ENCODE measurements at regions not wholly inside any gene's neighbourhood (a gene's known extent, or its start where the extent isn't known, plus 50 kb on each side); places are given as distances from the start of the nearest gene placed in this dataset.

DNA sequence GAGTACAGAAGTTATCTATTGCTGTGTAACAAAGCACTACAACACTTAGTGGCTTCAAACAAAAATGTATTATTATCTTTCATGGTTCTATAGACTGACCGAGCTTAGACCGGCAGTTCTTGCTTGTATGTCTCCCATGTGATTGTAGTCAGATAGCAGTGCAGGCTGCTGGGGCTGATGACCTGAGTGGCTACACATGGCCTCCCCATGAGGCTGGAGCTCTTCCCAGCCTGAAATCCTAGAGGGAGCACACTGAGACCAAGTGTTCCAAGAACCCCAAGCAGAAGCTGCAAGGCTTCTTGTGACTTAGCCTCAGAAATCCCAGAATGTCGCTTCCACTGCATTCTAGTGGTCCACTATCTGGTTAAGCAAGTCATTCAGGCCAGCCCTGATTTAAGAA is 141.2 kb upstream of the TLE3 start:
- H3K56ac ChIP-seq (ENCODE audit: insufficient read length, low read depth, low read length): no peak overlapping the region
- peaks cover 3 to 4% of the 10 kb centered on the region in 2 experiments; a peak in 3 of 4 replicates for H3K4me1 Mint-ChIP-seq

More for the DNA sequence above, 141.2 kb upstream of the TLE3 start:
- no peaks in the 10 kb centered on the region for H3K4me1 ChIP-seq (ENCODE audit: insufficient read depth, low read length)
- H3K14ac ChIP-seq (ENCODE audit: insufficient read depth, low read length): no peak overlapping the region
- Mint-ChIP-seq H3K27me3 (ENCODE audit: low read depth) (peaks cover 3% of the 10 kb centered on the region), H3K27ac (no peak overlapping the region), H3K4me3 (no peak overlapping the region), H3K9me3 (no peaks in the 10 kb centered on the region), H3K36me3 (ENCODE audit: insufficient read depth in 1 of 3, low read depth in 3 of 3) (no peaks in the 10 kb centered on the region)
- no peak overlapping the region for H3K4ac ChIP-seq (ENCODE audit: low read depth, low read length)
- H2BK5ac ChIP-seq (ENCODE audit: insufficient read length, low read length): no peak overlapping the region
- H3K79me2 ChIP-seq (ENCODE audit: insufficient read depth, low read length): no peaks in the 10 kb centered on the region
- no peak overlapping the region for H3T11ph ChIP-seq (ENCODE audit: low read length)
- no peak overlapping the region for H3K9ac ChIP-seq (ENCODE audit: extremely low read depth, insufficient read length, low read length)
- H4K20me1 ChIP-seq (ENCODE audit: control insufficient read depth, insufficient read depth, insufficient read length): no peaks in the 10 kb centered on the region
- no peaks in the 10 kb centered on the region for H3K27me3 ChIP-seq (ENCODE audit: insufficient read depth, low read length)
- no peak overlapping the region for H2BK12ac ChIP-seq (ENCODE audit: insufficient read length, low read depth, low read length)
- H2AK5ac ChIP-seq (ENCODE audit: insufficient read length, low read length): no peak overlapping the region
- no peaks in the 10 kb centered on the region for H3K79me1 ChIP-seq (ENCODE audit: insufficient read depth, low read depth, low read length, poor library complexity, severe bottlenecking)
- no peak overlapping the region for H4K5ac ChIP-seq (ENCODE audit: insufficient read length, low read depth, low read length)
- H2BK15ac ChIP-seq (ENCODE audit: low read depth, low read length): no peak overlapping the region
- H2BK120ac ChIP-seq (ENCODE audit: low read depth, low read length, poor library complexity, severe bottlenecking): no peak overlapping the region
- H3K4me2 ChIP-seq (ENCODE audit: insufficient read depth, insufficient read length, low read length): no peak overlapping the region
- TF ChIP-seq, protein P1, sequence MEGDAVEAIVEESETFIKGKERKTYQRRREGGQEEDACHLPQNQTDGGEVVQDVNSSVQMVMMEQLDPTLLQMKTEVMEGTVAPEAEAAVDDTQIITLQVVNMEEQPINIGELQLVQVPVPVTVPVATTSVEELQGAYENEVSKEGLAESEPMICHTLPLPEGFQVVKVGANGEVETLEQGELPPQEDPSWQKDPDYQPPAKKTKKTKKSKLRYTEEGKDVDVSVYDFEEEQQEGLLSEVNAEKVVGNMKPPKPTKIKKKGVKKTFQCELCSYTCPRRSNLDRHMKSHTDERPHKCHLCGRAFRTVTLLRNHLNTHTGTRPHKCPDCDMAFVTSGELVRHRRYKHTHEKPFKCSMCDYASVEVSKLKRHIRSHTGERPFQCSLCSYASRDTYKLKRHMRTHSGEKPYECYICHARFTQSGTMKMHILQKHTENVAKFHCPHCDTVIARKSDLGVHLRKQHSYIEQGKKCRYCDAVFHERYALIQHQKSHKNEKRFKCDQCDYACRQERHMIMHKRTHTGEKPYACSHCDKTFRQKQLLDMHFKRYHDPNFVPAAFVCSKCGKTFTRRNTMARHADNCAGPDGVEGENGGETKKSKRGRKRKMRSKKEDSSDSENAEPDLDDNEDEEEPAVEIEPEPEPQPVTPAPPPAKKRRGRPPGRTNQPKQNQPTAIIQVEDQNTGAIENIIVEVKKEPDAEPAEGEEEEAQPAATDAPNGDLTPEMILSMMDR (conservative IDR thresholded peaks at IDR 0.05): no peak
- DNase-seq: no peak
- H3K23me2 ChIP-seq (ENCODE audit: insufficient read length, low read depth, low read length, poor library complexity, severe bottlenecking): no peaks in the 10 kb centered on the region
- H3K27ac ChIP-seq (ENCODE audit: insufficient read length, low read depth, low read length): no peak overlapping the region
- H4K91ac ChIP-seq (ENCODE audit: insufficient read length, low read depth, low read length): no peak overlapping the region
- H3K9me3 ChIP-seq (ENCODE audit: control insufficient read depth, low read depth, low read length): no peaks in the 10 kb centered on the region
- H4K8ac ChIP-seq (replicated peaks; ENCODE audit: insufficient read length, low read depth, low read length): no peak overlapping the region
- H3K18ac ChIP-seq (ENCODE audit: insufficient read length, low read depth, low read length): no peak overlapping the region
- H2BK20ac ChIP-seq (ENCODE audit: low read depth, low read length, poor library complexity, severe bottlenecking): no peak overlapping the region
- no peak overlapping the region for H3K23ac ChIP-seq (ENCODE audit: insufficient read length, low read depth, low read length)
- WGBS (ENCODE audit: extremely low coverage, insufficient read length, low lambda C conversion rate): no CpG with 5 or more reads among the region's 3 CpGs
- H2AFZ ChIP-seq (ENCODE audit: low read length): no peak overlapping the region
